Fibroblast of skin of abdomen (primary cell): ENCODE measurements at regions not wholly inside any gene's neighbourhood (a gene's known extent, or its start where the extent isn't known, plus 50 kb on each side); places are given as distances from the start of the nearest gene placed in this dataset.
A peak's percentile ranks its signal among the peaks of the same experiment; 100 is the strongest.
"Not testable (repeated sequence)": the region's sequence is repeated elsewhere in the genome, so short reads cannot be mapped to it uniquely, and the experiment has no call there.

Experiments
- DNase-seq: peaks from one replicate; pipeline ENCODE4 v3.0.0-alpha.2; 2013

DNA sequence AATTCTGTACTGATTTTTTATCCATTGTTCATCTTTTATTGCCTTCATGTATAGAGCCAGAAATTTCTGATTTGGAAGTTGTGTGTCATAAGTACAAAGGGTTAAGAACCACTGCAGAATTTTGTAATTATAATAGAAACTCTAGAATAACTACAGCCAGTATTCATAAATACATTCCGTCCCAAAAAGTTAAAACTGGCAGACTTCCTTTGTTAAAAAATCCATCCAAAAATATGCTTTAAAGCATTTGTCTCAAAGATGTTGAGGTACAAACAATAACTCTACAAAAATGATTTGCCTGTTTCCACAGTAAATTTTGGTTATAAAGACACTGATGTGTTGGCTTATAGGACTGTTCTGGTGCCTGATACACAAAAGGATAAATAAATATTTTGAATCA lies 436.6 kb downstream of the DTWD2 start:
- DNase-seq: no peak

DNA sequence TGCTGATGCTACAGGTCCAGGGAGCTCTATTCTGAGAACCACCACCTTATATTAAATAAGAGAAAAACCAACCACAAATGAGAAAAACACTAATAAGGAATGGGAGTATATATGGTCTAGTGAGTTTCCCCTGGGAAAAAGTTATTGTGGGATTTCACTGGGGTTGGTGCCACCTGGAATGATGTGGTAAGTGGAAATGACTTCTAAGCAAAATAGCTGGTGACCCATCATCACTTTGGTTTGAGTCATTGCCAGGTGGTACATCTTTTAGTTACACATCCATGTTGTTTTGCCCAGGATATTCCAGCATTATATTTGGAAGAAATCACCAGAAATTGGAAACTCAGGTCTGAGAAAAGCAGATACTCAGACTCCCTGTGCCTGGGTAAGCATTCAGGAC lies 437.3 kb downstream of the DTWD2 start:
- no peak for DNase-seq

DNA sequence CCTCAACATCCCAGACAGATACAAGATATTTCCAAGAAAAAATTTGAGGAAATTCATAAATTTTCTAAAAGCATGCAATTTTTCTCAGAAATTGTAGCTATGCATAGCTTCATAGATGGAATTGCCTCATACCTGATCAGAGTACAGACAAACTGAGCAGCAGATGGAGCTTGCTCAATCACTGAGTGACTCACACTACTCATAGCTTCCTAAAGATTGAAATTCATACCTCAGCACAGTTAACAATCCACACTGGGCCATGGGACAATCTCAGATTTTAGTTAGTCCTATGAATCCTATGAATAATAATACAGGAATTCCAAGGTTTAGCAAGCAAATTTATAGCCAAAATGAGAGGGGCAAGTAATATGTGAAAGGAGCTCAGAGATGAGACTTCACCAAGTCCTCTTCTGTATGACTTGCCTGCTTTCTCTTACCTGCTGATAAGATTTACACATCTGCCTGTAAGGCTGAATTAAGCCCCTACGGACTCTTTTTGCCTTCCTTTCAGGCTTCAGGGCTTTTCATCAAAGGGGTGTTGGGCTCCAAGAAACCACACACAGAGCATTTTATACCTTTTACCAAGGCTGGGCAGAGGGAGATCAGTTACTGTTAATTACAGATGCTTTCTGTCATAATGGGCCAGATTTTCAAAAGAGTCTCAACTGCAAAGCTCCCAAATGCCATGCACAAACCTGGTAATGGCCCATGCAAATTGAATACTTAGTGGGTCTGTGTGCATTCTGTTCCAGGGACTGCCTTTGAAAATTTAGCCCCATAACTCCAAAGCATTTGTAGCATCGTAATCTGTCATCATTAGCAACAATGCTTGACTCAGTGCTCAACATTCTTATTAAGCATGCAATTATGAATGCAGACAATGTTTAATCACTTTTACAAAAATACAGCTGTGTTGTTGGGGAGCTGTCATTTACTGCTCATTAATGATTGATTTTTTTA lies 439.3 kb downstream of the DTWD2 start:
- peak; percentile 97 for DNase-seq

DNA sequence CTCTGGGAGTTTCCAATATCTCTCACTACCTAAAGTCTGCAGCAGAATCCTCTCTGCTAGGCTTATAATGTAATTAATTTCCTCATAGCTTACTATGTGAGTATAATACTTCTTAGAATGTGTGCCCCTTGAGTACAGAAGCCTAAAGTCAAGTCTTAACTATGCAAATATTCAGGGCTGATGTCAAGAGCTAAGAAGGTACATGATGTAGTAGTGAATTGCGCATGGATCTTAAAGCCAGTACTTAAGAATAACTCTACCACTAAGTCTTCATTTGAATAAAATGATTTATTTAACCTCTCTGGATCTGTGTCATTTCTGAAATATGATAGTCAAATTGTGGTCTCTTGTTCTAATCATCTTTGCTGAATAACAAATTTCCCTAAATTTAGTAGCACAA lies 442.9 kb downstream of the DTWD2 start:
- DNase-seq: no peak

DNA sequence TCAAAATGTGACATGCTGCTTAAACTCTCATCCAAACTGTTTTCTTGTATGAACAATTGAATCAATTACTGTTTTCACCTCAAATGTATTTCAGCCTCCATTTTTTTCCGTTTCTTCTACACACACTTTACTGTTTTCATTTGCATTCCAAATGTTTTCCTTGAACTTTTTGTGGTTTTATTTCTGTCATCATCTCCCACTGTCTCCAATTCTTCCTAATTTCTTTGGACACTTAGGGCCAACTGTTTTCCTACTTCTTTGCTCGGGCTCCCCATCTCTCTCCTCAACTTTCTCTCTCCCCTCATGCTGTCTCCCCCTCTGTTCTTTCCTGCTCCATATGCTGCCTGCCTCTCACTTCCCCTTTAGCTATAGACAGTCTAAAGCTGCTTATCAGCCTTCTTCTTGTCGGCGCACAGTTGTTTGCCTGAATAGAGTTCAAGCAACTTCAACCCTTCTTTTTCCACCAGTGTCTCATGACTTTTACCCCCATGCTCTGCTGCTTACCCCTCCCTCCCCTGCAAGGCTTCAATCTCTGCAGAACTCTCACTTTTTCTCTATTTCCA lies 443.4 kb downstream of the DTWD2 start:
- peak; percentile 51 for DNase-seq

DNA sequence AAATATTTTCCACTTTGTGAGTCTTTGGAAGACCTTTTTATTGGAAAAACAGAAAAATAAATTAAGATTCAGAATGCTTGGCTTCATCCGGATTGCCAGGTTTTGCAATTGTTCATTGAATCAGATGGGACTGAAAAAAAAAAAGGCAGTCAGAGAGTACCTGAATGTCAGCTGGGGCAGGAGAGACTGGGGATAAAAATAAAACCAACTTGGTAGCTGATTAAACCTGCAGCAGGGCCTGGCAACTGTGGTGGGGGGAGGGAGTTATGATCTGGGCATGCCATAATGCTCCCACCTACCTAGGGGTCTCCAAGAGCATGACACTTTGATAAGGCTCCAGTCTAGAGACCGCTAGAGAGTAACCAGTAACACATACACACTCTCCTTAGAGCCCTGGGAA lies 454.4 kb downstream of the DTWD2 start:
- DNase-seq: no peak

DNA sequence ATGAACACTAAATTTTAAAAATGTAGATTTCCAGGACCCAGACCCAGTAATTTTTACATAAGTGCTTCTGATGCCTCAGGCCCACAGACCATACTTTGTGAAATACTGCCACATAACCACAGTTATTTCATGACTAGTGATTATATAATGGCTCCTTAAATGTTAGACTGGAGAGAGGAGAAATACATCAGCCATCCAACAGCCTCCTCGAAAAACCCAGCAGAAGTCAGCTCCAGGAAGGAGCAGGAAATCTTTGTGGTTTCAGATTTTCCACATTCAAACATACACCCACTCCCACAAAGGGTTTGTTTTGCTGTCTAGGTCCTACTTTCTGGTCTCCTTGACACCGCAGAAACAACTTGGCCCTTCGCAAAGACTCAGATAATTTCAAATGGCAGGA lies 455.2 kb downstream of the DTWD2 start:
- DNase-seq: peak; percentile 55

DNA sequence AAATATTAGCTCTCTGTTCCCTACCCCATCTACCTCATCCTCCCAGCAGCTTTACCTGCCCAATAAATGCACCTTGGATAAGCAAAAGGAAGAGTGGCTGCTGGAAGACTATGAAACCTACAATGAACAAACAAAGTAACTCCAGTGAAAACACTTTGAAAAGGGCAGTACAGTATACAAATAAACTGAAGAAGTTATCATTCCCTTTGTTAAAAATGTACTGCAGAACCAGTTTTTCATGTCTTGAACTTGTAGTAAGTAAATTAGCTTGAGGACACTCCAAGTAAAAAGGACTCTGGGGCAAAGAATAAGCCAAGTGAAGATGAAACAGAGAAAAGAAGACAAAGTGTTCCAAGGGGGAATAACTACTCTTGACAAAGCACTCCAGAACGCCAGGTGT lies 457.1 kb downstream of the DTWD2 start:
- DNase-seq: no peak

DNA sequence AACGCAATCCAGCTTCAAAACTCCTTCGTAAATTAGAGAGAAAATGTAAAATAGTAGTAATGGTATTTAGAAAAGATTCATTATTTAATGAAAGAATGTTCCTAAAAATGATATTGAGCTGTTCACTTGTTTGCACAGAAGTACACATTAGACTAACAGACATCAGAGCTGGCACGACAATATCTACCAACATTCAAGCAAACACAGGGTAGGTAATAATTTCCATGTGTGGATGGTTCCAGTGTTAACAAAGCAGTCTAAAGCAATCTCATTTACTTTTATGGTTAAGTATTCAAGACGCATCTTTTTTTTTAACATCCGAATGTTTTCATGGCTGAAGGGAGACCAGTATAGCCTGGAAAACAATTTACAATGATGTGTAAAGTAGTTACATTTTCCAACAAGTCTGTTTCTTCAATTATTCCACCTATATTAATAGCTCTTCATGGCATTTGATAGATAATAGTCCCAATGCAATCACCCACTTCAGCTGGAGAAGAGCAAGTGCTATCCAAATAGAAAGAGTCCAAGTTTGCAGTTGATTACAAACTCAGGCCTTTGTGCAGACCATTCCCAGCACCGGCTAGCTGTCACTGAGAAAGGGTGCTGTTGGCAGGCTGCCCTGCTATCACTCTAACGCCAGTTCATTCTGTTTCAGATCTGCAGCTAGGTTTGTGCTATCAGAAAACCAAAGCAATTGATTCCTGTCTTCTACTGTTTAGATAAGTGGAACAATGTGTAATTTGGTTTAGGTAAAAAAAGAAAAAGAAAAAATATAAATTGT lies 458.8 kb downstream of the DTWD2 start:
- DNase-seq: no peak

DNA sequence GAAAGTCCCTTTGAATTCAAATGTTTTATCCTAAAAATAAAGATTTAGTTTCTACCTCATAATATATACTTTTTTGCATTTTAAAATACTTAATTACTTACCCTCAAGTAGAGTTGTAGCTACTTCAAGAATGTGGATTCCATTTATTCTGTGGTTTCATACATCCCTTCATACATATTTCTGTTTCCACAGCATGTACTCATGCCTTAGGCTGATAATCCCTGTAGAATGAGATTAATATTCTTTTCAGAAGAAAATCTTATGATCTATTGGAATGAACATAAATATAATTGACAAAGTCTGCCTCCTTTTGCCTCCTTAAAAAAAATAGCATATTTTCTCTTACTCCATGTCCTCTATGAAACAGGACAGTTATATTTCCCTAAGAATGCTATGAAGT lies 465.7 kb downstream of the DTWD2 start:
- DNase-seq: peak; percentile 73

DNA sequence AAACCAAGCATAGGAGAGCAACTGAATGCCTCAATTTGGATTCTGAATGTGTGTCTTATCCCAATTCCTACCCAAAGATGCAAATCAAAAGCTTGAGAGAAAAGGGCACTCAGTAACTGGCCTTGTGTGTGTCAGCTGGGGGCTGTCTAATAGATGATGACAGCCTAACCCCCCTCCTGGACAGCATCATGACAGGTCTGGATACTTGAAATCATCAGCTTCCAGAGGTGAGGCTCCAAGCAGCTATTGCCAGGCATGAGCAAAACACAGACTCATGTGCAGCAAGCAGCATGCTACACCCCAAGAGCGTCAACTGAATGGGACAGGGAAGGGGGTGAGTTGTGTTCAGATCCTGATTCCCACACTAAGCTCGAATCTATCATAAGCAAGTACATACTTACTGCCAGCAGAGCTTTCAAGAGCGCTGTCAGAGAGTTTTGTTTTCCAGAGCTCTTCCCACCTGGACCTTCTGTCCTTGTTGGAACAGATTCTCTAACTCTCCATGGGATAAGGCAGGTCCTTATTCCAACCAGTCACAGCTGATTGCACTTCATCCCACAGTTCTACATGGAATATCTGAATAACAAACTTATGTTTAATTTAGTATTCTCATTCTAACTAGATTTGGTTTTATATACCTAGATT lies 467.5 kb downstream of the DTWD2 start:
- DNase-seq: no peak

DNA sequence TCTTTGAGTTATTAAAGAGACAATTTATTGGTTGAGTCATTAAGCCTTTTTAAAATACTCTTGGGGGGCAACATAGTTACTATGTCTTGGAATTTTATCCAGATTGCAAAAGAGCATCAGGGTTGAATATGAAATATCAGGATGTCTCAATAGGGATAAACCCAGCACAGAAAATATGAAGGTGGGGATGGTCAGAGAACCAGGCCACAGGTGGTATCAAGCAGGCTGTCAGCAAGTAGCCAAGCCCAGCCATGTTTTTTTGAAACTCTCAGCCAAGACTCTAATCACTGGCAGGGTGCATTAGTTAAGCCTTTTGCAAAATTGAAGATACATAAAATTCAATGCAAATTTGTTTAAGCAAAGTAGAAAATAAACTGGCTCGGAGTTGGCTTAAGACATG lies 468.9 kb downstream of the DTWD2 start:
- peak; percentile 41 for DNase-seq

DNA sequence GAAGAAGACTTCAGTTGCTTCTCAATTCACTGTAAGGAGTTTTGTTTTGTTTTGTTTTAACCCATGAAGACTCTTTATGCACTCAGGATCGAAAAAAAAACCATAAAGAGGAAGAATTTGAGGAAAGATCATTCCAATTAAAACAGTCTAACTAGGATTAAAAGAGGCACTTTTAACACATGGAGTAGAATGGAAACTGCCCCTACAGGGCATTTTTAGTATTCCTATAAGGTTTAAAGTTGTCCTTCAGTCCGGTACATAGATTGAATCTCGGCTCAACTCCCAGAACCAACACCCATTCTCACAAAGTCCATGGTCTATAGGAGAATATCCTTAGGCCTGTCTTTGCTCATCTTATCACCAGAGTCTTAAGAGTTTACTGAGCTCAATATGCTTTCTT lies 469.6 kb downstream of the DTWD2 start:
- no peak for DNase-seq

DNA sequence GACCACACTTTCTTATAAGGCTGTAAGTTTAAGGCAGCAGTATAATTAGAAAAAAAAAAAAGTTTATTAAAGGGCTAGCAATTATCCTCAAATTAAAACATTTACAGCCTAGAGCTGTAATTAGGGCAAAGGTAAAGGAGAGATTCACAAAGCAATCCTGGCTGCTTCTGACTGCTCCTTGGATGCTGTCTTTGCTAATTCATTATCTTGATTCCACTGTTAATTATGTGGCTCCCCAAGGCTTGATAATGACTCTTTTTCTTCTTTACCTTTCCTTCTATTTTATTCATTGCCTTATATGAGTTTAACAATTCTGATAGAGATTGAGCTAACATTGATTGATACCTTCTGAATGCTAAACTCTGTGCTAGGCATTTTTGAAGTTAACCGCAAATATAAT lies 476.5 kb downstream of the DTWD2 start:
- no peak for DNase-seq

DNA sequence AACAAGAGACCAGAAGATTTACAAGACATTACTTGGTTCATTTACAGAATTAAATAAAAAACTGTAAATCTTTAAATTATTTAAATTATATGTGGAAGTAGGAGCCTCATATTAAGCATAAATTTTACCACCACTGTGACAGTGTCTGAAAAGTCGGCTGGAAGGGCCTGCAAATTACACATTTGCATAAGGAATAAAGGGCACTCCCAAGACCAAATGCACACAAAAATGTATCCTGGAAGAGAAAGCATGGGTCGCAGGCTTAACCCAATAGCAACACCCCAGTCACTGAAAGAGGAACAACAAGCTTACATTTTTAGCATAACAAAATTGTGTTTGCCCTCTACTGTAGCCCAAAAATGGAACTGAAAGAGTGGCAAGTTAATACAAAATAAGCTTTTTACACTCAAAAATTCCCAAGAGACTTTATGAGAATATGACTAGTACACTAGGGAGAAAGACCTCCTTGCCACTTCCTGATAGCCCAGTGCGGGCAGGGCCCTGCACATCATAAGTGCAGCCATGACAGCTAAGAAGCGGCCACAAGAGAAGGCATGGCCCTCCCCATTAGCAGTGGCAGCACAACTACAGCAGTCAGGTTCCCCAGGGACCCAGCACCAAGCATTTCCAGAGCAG lies 482.0 kb downstream of the DTWD2 start:
- no peak for DNase-seq

DNA sequence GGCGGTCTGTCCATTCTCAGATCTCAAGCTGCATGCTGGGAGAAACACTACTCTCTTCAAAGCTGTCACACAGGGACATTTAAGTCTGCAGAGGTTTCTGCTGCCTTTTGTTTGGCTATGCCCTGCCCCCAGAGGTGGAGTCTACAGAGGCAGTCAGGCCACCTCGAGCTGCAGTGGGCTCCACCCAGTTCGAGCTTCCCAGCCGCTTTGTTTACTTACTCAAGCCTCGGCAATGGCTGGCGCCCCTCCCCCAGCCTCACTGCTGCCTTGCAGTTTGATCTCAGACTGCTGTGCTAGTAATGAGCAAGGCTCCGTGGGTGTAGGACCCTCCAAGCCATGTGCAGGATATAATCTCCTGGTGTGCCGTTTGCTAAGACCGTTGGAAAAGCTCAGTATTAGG lies 486.1 kb downstream of the DTWD2 start:
- DNase-seq: not testable (repeated sequence)

DNA sequence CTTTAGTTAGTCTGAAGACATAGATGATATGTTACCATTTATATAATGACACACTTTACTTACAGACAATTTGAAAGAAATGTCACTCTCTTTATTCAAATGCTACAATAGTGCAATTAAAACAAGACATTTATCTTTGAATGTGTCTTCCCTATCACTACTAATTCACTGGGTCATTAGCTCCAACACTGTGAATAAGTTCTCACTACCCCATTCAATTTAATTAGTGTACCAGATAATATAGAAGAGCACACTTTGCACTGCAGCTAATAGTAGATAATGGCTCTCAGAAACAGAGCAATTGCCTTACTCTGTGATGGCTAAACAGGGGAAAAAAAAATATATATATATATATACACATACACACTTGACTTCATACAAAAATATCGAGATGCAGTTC lies 497.0 kb downstream of the DTWD2 start:
- no peak for DNase-seq

DNA sequence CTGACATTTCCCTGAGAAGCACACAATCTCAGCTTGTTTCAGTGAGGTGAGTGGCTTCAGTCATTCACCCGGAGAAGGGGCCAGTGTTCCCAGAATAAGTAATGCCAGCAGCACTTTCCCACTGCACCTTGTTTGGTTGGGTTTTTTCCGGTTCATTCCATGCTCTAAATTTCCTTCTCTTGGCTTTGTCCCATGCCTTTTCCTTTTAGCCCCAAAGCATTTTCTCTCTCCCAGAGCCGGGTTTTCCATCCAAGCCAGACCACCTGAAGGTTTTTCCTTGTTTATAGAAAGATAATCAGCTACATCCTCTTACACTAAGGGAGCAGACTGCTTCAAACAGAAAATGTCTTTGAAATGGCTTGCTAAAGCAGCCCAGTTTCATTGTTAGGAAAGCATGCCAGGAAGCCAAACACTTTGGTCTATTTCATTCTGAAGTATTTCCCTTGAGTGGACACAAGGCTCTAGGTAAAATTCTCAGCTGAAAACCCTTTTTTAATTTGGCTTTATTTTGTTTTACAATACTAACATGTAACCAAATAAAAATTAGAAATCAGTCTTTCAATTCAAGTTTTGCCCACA lies 501.6 kb downstream of the DTWD2 start:
- DNase-seq: peak; percentile 6

DNA sequence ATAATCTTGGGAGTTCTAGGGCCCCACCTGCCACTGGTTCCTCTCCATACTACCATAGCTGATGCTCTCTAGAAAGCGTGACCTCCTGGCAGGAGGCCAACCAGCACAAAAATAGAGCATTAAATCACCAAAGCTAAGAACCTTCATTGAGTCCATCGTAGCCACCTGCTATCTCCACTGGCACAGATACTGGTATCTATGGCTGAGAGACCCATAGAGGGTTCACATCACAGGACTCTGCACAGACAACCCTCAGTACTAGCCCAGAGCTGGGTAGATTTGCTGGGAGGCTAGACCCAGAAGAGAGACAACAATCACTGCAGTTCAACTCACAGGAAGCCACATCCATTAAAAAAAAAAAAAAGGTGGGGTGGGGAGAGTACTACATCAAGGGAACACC lies 509.1 kb downstream of the DTWD2 start:
- no peak for DNase-seq

DNA sequence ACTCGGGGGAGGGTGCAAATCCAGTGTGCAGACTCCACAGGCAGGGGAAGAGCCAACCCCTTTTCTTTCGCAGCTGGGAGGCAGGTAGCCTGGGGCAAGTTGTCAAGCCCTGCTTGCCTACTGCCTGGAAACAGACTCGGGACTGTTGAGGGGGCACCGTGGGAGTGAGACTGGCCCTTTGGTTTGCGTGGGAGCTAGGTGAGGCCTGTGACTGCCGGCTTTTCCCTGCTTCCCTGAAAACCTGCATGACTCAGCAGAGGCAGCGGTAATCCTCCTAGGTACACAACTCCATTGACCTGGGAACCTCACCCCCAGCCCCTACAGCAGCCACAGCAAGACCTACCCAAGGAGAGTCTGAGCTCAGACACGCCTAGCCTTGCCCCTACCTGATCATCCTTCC lies 509.5 kb downstream of the DTWD2 start:
- DNase-seq: no peak

DNA sequence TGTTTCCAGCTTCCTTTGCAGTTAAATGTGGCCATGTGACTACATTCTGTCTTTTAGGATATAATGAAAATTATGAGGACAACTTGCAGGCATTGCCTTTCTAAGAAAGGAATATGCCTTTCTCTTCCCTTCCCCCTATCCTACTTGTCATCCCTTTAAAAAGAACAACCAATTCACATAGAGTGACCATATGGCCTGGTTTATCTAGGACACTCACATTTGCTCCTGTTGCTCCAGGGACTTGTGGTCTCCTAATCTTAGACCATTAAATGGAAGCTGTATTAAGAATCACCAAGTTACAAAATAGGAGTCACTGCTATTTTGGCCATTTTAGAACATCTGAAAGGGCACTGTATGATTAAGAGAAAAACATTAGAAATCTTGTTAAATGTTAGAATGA lies 520.3 kb downstream of the DTWD2 start:
- no peak for DNase-seq

DNA sequence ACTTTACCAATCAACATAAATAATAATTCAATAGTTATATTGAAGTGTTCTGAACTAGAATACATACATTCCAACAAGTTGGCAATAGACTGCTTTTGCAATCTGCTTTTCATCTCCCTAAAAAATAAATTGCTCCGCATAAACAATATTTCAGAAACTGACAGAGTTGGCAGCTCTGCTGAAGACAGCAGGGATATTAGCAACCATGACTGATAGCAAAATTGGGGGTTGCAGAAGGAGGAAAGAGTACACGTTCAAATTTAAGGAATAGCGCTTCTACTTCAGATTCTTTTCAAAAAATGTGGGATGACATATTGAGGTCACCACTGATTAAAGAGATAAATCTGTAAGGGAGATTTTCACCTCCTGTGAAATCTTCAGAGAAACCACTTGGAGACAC lies 521.2 kb downstream of the DTWD2 start:
- DNase-seq: peak; percentile 56
